ENCODE measurements at regions not wholly inside any gene's neighbourhood (a gene's known extent, or its start where the extent isn't known, plus 50 kb on each side); places are given as distances from the start of the nearest gene placed in this dataset.
"Not testable (repeated sequence)": the region's sequence is repeated elsewhere in the genome, so short reads cannot be mapped to it uniquely, and the experiment has no call there.

DNA sequence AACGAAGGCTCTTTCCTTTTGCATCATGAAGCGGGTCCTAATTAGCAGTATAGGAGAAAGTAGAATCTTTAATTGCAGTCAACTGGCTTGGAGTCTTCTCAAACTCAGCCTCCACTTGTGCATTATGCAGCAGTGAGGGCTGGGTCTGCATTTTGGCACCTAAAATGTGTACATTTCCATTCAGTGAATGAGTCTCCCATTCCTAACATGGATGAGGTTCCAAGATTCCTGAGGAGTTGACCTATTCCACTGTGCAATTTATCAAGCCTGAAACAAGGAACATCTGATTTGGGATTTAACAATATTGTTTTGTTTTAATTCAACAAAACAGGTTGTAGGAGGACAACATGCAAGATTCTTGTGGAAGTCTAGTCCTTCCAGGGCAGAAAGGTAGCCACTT, 171.8 kb upstream of the S1PR3 start:
- no peak for DNase-seq

DNA sequence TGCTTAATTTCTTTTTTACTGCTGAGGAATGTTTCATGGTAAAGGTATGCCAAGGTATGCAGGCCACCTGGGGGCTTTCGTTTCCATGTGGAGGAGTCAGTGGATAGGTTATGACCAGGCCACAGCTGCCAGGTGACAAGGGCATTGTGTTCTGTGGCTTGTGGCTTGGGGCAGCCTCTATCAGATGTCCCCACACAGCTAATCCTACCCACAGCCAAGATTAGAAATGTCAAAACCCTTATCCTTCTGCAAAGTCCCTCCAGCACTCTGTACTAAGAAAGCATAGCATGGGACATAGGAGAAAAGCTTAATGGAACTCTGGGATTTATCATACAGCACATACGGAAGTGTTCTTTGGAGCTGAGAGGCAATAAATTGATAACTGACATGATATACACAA, 171.2 kb upstream of the S1PR3 start:
- no peak for DNase-seq

DNA sequence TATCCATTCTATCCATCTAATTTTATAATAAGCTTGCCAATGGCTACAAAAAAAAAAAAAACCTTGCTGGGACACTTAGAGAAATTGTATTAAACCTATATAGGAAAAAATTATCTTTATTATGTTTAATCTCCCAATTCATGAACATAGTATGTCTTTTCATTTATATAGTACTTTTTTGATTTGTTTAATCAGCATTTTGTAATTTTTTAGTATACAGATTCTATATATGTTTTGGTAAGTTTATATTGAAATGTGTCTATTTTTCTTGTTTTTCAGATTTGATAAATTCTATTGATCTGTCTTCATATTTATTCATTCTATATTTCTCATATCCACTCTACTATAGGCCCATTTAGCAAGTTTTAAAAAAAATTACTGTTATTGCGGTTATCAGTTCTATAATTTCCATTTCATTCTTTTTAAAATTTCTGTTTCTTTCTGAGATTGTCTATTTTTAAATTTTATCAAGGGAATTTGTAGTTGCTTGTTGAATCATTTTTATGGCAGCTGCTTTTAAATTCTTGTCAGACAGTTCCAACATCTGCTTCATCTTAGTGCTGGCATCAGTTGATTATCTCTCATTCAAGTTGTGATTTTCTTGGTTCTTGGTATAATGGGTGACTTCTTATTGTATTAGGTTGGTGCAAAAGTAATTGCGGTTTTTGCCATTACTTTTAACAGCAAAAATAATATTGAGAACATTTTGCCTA, 170.1 kb upstream of the S1PR3 start:
- DNase-seq: no peak

DNA sequence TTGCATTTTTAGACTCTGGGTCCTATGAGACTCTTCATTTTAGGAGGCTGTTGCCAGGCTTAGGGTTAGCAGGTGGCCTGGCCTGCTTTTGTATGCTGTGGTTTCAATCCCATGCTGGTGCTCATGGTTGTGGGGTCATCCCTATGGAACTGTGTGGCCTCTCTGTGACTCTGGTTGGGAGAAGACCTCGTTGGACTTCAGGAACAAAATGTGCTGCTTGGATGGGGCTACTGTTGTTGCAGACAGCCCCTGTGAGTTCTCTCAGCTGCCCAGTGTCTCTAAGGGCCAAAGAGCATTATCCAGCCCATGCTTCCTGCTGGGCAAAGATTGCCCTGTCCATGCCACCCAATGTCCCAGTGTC, 169.5 kb upstream of the S1PR3 start:
- DNase-seq: no peak

DNA sequence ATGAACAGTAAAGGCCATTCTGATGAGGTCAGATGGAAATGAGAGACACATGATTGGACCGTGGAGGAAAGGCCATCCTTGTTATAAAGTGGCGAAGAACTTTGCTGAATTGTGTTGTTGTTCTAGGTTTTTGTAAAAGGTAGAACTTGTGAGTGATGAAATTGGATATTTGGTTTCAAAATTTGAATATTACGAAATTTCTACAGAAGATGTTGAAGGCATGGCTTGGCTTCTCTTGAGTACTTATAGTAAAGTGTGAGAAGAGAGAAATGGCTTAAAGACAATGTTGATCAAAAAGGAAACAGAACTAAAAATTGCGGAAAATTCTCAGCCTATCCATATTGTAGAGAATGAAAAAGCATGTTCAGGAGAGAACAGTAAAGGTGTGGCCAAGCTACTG, 166.6 kb upstream of the S1PR3 start:
- no peak for DNase-seq

DNA sequence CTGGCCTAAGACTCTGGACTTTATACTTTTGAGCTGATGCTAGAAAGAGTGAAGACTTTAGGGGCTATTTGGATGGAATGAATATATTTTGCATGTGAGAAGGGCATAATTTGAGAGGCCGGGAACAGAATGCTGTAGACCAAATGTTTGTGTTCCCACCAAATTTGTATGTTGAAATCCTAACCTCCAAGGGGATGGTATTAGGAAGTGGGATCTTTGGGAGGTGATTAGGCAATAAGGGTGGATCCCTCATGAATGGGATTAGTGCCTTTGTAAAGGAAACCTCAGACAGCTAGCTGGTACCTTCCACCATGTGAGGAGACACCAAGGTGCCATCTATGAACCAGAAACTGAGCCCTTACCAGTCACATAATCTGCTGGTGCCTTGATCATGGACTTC, 165.1 kb upstream of the S1PR3 start:
- DNase-seq: no peak

DNA sequence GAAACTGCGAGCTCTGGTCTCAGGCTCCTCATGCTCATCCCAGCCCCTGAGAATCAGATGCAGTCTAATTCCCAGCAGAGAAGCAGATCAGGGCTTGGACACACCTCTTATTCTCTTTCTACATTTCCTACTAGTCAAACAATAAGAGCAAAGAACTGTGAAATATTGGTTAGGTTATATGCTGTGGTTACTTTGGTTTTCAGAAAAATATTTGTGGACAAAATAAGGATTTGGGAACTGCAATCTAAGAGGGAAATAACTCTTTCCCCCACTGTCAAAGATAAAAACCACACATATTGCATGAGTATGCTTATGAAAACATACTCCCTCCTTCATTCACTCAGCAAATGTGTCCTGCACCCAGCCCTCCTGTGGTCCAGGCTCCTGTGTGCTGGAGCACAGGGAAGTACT, 164.5 kb upstream of the S1PR3 start:
- DNase-seq: no peak

DNA sequence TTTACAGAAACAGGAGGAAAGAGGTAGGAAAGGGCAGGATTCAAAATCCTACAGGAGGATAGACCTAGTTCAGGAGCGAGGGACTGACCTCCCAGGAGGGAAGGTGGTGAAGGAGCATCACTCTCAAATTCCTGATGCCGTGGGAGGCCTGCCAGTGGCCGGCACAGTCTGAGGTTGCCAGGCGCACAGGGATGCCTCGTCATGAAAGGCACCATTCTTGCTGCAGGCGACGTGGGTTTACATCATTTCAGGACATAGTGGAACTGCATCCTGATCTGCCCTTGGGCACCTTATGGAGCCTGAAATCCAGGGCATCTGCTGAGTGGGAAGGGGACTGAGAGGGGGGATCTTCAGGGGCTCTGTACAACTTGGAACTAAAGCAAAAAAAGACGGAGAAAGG, 163.2 kb upstream of the S1PR3 start:
- no peak for DNase-seq

DNA sequence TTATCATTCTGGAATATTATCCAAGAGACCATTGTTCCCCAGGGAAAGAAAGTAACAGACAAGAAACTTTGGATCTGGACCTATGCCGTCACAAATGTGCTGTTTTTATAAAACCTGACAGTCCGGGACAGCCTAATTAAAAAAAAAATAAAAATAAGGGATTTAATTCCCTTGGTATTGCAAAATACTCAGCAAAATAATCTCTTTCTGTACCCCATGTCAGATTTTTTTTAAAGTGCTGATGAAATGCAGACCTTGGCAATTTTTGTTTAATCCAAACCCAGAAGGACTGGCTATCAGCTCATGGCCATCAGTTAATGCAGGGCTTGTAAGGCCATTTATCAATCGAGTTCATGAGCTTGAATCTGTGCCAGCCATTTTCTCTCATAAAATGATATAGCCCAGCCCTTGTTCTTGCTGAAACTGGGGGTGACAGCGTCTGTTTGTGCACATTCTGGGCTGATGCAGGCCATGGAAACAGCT, 162.7 kb upstream of the S1PR3 start:
- no peak for DNase-seq

DNA sequence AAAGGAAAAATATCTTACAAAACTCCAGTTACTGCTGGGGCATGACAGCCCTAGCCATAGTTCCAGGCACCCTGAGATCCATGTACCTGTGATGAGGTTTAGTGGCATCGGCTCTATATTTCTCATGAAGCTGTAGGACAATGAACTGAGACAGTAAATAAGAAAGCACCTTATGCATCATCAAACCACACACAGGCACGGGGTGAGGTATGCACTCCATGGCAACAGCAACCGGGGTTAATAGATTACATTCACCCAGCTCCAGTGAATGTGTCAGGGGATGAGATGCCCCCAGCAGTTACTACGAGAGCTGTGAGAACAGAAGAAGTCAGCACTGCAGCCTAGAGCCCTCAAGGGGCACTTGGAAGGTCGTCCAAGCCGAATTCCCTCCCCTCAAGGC, 162.0 kb upstream of the S1PR3 start:
- no peak for DNase-seq

DNA sequence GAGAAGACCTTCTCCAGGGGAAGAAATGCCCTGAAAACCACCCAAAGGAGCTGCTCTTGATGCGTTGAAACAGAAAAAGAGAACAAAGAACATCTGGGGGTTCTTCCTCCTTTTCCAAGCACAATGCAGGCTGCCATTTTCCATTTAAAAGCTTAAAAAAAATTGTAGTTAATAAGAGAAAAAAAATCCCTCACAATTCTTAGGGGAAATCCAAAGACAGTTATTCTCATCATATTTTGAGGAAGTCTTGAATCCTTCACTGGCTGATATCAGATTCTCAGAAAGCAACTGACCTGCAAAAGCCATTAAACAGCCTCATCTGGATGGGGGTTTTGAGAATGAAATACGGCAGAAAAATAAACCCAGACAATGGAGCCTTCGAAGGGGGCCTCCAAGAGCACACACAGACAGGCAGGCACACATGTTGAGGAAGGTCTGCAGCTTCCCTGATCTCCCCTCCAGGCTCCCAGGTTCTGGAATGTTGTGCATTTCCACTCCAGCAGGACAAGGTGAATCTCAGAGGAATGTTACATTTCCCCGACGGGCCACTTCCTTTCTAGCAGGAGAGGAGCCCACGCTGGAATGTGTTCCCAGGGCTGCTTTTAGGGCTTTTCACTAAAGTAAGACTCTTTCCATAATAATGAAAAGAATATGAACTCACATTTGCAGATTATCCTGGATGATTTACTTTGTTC, 159.4 kb upstream of the S1PR3 start:
- no peak for DNase-seq

DNA sequence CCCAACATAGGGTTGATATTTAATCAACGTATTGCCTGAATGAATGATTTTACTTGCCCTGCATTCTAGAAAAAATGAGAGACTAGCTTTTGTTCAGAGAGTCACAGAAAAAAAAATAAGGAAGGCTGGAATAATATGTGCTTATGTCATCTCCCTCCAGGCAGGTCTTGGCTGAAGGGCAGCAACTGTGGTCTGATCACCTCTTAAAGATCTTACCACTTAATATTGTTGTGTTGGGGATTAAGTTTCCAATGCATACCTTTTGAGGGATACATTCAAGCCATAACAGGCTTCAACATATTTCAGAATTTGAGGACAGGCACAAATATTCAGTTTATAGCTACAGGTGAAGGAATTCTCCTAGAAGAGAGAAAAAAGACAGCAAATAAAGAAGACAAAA, 157.3 kb upstream of the S1PR3 start:
- no peak for DNase-seq

DNA sequence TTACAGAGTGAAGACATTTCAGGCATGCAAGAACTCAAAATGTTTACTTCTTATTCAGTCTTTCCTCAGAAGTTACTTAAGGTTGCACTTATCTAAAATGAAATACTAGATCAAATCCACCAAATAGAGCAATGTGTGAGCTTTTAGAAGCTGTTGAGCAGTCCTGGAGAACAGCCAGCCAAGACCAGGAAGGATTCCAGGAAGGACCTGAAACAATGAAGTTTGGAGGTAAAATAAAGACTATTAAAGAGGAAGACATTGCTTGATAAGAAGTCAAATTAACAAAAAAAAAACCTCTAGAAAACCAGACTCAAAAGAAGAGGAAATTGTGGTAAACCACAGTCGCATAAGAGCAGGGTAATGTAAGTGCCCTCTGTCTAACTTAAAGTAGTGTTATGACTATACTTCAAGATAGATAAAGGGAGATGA, 156.2 kb upstream of the S1PR3 start:
- DNase-seq: no peak

DNA sequence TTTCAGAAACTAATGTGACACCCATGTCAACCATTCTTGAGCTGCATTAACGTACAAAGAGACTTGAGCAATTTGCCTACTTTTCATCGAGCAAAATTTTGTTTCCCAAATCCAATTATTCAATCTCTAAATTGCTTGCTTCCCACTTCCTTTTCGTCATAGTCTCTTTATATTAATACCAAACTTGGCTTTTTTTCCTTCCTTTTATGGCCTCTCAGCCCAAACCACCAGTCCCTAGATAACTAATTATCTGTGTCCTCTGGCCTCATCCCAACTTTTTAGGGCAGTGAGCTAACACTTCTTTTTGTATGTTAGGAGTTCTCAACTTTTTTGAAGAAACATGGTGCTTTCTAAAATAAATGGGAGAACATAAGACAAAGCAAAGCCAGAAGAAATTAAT, 155.5 kb upstream of the S1PR3 start:
- no peak for DNase-seq

DNA sequence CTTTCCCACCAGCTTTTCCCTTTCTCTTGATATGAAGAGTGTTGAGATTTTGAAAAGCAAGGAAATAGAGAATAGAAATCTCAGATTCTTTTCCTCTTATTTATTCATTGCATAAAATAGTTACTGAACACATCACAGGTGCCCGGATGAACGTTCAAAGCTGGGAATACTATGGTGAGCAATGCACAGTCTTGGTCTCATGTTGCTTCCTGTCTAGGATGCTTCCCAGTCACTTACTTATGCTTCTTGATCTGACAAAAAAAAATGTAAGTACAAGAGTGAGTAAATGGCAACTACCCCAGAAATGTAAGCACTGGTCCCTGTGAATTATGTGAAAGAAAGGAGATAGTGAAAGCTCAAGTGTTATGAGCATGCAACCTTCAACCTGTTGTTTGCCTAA, 153.5 kb upstream of the S1PR3 start:
- DNase-seq: no peak

DNA sequence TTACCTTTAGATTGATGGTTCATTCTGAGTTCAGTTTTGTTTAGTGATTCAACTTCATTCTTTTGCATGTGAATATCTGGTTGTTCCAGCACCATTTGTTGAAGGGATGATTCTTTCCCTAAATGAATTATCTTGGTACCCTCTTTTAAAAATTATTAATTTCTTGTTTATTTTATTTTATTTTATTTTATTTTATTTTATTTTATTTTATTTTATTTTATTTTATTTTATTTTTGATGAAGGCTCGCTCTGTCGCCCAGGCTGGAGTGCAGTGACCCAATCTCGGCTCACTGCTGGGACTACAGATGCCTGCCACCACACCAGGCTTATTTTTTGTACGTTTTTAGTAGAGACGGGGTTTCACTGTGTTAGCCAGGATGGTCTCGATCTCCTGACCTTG, 141.4 kb upstream of the S1PR3 start:
- DNase-seq: not testable (repeated sequence)

DNA sequence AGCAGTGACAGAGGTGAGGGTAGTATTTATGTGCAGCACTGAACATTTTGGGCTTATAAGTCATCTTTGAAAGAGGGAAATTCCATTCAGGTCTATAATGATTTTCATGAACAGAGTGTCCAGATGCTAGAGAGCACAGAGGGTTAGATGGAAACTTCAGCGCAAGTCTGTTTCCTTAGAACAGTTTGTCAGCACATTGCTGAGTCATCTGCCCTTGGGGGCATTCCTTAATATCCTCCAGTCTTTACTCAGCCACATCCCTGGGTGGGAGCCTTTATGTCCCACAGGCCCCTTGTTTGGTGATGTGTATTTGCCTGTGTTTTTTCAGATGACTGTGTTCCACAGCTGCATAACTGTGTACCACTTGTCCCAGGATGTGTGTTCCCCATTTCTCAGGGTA, 138.5 kb upstream of the S1PR3 start:
- no peak for DNase-seq

DNA sequence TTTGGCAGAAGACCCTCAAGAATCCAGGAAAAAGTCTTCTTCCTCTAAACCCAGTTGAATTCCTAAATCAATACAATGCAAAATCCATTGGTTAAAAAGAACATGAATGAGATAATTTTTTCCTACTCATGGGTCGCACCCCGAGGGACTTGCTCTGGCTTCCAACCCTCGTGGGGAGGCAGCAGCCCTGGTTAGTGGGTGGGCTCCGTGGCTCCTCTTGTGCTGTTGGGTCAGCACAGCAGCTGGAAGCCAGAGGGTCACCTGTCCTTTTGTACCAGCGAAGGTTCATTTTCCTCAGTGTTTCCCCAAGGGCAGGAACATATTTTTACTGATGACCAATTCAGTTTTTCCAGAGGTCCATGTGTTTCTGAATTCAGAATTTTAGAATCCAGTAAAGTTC, 120.6 kb upstream of the S1PR3 start:
- no peak for DNase-seq

DNA sequence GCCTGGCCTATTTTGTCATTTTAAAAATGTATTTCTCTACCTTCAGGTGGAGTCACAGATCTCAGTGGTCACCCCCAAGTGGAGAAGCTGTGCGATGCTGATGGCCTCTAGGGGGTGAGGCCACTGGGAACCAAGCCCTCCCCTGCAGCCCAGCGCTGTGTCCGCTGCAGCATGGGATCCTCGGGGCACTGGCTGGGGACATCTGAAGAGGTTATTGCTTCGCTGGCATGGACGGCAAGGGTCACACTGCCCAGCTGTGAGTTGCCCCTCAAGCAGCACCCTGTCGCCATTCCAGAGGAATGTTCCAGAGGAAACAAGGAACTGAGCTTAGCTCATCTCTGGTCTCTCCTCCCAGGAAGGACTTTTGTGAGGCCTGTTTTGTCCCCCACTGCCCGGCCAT, 119.6 kb upstream of the S1PR3 start:
- no peak for DNase-seq

DNA sequence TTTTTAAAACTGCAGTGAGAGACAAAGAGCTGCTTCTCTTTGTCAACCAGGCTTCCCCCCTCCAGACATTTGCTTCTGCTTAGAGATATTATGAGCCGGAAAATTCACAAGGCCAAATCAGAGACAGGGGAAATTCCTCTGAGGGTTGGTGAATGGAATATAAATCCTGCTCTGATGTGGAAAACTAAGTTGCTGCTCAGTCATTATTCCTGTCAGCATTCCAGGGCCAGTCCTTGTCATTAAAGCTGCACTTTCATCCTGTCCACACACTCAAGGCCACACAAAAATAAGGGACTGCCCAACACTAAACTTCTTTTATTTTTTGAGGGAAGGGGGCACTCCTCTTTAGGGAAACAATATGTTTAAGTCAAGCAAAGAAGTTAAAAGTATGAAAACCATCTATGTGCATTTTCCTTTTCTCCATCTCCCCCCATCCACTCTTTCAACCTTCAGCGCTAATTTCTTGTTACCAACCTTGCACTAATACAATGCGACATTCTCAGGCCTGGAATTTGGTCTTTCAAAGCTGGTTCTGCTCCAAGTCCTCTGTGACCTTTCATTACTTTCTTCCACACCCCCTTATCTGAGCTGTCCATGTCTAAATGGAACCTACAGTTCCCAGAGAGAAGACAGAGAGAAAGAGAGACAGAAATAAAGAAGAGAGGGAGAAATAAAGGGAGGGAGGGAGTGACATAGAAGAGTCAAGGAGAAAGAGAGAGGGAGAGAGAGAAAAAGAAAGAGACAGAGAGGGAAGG, 118.9 kb upstream of the S1PR3 start:
- DNase-seq: no peak

DNA sequence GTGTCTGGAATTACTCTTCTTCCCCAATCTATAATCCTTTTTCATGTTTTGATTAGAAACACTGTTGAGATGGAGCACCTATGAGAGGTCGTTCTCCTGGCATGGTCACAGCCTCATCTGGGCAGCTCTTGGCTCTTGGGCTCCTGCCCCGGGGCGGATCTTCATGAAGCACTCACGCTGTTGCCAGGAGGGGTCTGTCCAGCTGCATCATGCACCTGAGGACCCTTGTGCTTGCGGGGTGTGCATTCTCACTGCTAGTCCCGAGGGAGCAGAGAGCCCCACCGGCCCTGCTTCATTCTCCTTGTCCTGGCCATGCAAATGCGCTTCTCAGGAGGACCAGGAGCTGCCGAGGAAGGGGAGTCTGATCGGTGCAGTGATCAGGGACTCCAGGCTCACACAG, 117.6 kb upstream of the S1PR3 start:
- no peak for DNase-seq

DNA sequence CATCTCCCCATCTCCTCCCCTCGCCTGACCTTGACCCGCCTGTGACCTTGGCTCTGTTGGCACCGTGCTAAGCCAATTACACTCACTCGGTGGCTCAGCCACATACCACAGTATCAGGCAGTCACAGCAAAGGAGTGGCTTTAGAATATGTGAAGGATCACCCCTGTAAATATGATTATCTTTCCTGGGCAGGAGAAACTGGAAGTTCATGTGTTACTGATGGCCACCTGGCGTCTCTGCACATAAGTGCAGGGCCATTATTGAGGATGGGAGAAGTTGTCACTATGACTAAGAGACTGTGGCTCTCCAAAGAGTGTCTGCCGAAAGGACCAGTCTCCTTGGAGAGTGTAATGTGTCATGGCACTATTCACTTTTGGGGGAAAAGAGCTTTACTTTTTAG, 116.9 kb upstream of the S1PR3 start:
- DNase-seq: no peak

DNA sequence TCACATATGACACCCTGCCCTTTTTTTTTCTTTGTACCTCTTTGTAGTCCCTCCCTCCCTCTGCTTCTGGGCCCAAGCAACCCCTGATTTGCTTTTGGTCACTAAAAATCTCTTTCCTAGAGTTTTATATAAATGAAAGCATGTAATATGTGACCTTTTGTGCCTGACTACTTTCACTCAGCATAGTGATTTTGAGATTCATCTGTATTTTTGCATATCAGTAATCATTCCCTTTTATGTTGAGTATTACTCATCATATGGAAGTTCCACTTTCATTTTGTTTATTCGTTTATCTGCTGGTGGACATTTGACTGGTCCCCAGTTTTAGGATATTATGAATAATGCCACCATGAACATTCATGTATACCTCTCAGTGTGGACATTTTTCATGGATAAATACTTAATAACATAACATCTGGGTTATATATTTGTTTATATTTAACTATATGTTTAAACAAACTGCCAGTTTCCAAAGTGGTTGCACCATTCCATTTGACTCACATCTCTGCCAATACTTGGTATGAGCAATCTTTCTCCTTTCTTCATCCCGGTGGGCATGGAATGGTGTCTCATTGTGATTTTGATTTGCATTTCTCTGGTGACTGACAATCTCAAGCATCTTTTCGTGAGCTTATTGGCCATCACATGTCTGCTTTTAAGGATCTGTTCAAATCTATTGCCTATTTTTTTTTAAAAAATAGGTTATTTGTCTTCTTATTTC, 115.7 kb upstream of the S1PR3 start:
- no peak for DNase-seq

DNA sequence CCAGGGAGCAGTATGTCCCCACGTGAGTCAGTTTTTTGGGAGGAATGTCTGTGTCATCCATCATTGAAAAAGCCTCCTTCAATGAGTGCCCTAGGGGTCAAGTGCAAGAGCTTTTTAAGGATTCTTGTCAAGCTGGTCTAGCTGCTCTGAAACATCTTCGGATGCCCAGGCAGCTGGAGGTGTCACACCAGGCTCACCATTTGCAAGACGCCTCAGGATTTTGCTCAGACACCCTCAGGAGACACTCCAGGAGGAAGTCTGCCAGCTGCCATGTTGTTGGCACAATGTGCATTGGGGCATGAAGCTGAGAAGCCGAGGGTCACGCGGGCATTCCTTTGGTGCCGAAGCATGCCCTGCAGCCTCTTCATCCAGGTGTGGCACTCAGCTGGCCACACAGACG, 111.1 kb upstream of the S1PR3 start:
- no peak for DNase-seq
